HUES6 (cell line): ENCODE measurements at regions not wholly inside any gene's neighbourhood (a gene's known extent, or its start where the extent isn't known, plus 50 kb on each side); places are given as distances from the start of the nearest gene placed in this dataset.

Experiments used
- H3K27ac ChIP-seq: 2 replicates; pipeline ENCODE4 v1.7.0; 2013; ENCODE audit warnings: low read depth, mild to moderate bottlenecking, low read length, inconsistent platforms
- H3K27me3 ChIP-seq: 2 replicates; pipeline ENCODE4 v1.6.1; 2013; ENCODE audit warnings: low read length; ENCODE audit not compliant: control insufficient read depth, insufficient read depth
- H3K36me3 ChIP-seq: 2 replicates; pipeline ENCODE4 v1.6.1; 2013; ENCODE audit warnings: low read length; ENCODE audit not compliant: control insufficient read depth, insufficient read depth
- H3K4me1 ChIP-seq: 2 replicates; pipeline ENCODE4 v1.6.1; 2013; ENCODE audit warnings: low read length; ENCODE audit not compliant: control insufficient read depth, insufficient read depth
- H3K4me3 ChIP-seq: 2 replicates; pipeline ENCODE4 v1.5.1; 2013; ENCODE audit warnings: low read depth, low read length
- H3K9ac ChIP-seq: one replicate; pipeline ENCODE4 v1.6.1; 2013; ENCODE audit warnings: mild to moderate bottlenecking, low read length
- H3K9me3 ChIP-seq: 2 replicates; pipeline ENCODE4 v1.6.1; 2013; ENCODE audit warnings: low read depth, low read length; ENCODE audit not compliant: control insufficient read depth, insufficient read depth

DNA sequence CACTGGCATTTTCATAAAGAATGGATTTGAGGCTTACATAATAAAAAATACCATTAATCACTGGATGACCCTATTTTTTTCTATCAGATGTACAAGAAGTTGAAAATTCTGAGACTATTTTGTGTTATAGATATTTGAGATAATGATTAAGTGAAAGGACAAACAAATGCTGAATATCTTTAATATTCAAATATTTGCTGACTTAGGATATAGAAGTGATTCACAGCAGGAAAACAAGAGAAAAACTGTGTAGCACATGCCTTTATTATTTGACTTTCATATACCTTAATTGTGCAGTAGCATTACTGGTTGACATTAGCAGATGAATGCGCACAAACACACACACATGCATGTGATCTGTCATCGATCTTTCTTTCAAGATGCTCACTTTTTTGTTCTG, 766.5 kb downstream of the SATB2 start:
- Histone ChIP-seq H3K27ac (no peak overlapping the region), H3K4me1 (no peaks in the 10 kb centered on the region), H3K36me3 (no peaks in the 10 kb centered on the region), H3K27me3 (no peaks in the 10 kb centered on the region), H3K9ac (no peak overlapping the region), H3K9me3 (no peaks in the 10 kb centered on the region), H3K4me3 (no peak overlapping the region)

DNA sequence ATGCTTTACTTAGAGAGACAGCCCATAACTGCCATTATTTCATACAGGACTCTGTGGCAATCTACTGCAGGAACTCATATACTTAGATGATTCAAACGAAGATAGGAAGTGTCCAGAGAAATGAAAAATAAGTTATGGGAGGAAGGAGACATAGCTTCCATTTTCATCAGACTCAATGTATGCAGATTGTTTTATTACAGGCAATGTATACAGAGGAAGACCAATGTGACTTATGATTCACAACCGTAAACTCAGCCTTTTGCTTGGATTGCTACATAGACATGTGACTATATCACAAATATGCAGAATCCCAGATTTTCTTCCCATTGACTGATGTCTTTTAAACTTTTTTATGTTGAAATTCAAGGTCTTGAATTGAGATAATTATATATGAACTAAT, 793.4 kb downstream of the SATB2 start:
- Histone ChIP-seq H3K4me1 (no peaks in the 10 kb centered on the region), H3K27me3 (no peaks in the 10 kb centered on the region), H3K9me3 (no peaks in the 10 kb centered on the region), H3K27ac (no peak overlapping the region), H3K4me3 (no peak overlapping the region), H3K9ac (no peak overlapping the region), H3K36me3 (no peaks in the 10 kb centered on the region)

GRCh38 chr2:198662905-198663304, 794.8 kb downstream of the SATB2 start:
- H3K4me3 ChIP-seq: no peak overlapping the region
- H3K9me3 ChIP-seq: no peaks in the 10 kb centered on the region
- no peaks in the 10 kb centered on the region for H3K36me3 ChIP-seq
- H3K9ac ChIP-seq: no peak overlapping the region
- no peak overlapping the region for H3K27ac ChIP-seq
- no peaks in the 10 kb centered on the region for H3K4me1 ChIP-seq
- H3K27me3 ChIP-seq: no peaks in the 10 kb centered on the region

DNA sequence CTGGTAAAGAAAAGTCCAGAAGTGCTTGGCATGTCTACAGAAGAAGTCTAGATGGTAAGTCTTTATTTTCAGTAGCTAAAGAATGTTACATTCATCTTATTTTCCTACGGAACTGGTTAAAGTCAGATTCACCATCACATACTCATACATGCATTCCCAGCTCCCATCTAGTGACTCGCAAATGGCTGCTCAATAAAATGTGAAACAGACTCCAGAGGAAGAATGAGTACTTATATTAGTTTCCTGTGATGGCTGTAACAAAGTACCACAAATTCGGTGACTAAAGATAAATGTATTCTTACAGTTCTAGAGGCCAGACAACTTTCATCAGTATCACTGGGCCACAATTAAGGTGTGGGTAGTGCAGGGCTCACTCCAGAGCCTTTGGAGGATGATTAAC, 797.2 kb downstream of the SATB2 start:
- Histone ChIP-seq H3K36me3 (no peaks in the 10 kb centered on the region), H3K9me3 (no peaks in the 10 kb centered on the region), H3K4me1 (no peaks in the 10 kb centered on the region), H3K4me3 (no peak overlapping the region), H3K9ac (no peak overlapping the region), H3K27me3 (no peaks in the 10 kb centered on the region), H3K27ac (no peak overlapping the region)

DNA sequence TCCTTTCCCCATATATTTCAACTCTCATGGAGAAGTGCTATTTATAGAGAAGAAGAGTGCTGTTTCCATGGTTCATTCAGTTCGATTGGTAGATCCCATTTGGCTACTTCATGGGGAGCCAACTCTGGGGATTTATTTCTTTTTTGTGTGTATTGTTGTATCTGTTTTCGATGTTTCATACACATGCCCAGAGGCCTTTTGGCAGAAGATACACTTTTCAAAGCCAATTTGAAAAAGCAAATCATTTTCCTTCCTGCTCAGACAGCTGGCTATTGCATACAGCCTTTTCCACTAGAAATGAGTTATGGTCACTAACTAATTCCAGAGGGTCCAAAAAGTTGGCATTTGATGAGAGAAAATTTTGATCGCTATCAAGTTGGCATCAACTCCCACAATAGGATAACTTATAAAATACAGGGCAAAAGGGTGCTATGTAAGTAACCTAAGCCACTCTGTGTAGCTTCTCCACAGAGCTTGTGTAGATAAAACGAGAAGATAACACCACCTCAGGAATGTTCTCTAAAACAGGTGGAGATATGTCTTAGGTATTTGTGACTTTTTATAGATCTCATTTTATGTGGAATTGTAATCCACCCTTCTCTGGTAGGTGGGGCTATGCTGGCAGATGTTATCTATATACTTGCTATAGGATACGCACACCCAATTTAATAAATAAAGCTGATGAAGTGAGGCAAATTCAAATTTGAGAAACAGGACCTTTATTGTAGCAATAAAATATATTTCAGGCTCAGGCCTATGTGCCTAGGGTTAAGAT, 798.5 kb downstream of the SATB2 start:
- Histone ChIP-seq H3K9ac (no peak overlapping the region), H3K27ac (no peak overlapping the region), H3K27me3 (no peaks in the 10 kb centered on the region), H3K9me3 (no peaks in the 10 kb centered on the region), H3K4me1 (no peaks in the 10 kb centered on the region), H3K4me3 (no peak overlapping the region), H3K36me3 (no peaks in the 10 kb centered on the region)

DNA sequence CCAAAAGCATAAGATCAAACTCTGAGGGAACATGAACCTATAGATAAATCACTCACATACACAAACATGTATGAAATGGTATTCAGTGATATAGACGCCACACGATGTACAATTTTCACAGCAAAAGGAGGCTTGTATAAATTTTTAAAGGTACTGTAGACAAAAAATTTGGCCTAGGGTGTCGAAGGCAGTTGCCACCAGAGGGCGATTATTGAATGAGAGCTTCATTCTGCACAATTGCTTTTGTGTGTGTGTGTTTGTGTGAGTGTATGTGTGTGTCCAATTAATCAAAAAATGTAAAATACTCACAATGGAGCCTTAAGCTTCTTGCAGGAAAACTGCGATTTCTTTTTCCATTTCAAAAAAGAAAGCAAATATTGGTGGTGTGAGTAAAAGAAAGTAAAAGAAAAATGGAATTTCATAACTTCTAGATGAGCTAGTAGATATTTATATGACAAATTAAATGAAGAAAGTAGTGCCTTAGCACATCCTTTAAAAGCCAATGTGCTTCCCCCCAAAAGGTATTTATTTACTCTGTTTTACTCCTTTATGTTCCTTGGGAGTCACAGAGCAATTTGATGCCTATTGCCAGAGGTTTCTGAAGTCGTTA, 800.1 kb downstream of the SATB2 start:
- no peak overlapping the region for H3K27ac ChIP-seq
- H3K9ac ChIP-seq: no peak overlapping the region
- no peaks in the 10 kb centered on the region for H3K36me3 ChIP-seq
- no peak overlapping the region for H3K4me3 ChIP-seq
- H3K4me1 ChIP-seq: no peaks in the 10 kb centered on the region
- H3K9me3 ChIP-seq: no peaks in the 10 kb centered on the region
- H3K27me3 ChIP-seq: no peaks in the 10 kb centered on the region

DNA sequence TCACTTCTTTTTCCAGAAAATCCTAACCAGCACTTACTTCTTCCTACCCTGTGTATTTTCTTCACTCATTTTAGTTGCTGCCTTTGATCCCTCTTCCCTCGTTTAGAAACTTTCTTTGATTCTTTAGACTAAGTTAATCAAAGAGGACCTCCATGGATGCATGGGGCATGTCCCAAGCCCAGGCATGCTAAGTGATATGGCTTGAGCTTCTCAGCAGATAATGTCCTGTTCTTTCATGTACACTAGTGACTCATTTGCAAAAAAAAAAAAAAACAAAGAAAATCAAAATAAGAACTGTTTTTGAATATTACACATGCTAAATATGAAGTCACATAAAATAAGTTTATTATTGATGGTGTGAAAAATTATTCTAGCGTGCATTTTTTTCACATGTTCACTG, 800.9 kb downstream of the SATB2 start:
- Histone ChIP-seq H3K4me3 (no peak overlapping the region), H3K27me3 (no peaks in the 10 kb centered on the region), H3K4me1 (no peaks in the 10 kb centered on the region), H3K9me3 (no peaks in the 10 kb centered on the region), H3K9ac (no peak overlapping the region), H3K36me3 (no peaks in the 10 kb centered on the region), H3K27ac (no peak overlapping the region)

DNA sequence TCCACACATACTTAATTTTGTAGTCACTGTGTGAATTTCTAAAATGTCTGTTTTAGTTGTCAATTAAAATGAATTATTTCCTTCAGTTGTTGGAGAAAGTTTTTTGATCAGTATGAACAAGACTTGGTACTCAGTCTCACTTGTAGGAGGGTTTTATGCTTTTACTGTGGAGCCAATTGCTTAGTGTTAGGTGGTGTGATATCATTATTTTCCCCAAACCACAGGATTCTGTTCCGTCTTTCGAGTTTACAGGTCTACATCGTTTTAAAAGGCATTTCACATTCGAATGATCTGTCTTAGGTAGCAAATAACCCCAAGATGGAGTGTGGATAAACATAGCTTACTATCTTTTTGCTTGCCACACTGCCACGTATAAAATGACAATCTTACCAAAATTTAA, 803.1 kb downstream of the SATB2 start:
- Histone ChIP-seq H3K9ac (no peak overlapping the region), H3K4me3 (no peak overlapping the region), H3K27me3 (no peaks in the 10 kb centered on the region), H3K9me3 (no peaks in the 10 kb centered on the region), H3K27ac (no peak overlapping the region), H3K36me3 (no peaks in the 10 kb centered on the region), H3K4me1 (no peaks in the 10 kb centered on the region)

DNA sequence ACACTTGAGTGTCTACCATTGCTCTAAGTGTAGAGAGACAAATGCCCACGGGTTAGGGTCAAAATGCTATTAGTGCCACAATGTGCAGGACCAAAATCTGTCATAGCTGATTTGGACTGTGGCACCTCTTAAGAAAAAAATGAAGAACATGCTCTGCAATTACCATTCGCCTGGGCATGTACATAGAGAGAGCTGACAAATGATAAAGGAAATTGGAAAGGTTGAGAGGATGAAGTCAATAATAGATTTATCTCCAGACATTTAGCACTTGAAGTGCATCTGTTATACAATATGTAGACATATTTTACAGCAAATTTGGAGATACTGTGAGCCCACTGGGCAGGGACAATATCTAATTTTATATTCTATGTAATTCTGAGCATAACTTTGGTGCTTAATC, 804.4 kb downstream of the SATB2 start:
- Histone ChIP-seq H3K4me1 (no peaks in the 10 kb centered on the region), H3K36me3 (no peaks in the 10 kb centered on the region), H3K27ac (no peak overlapping the region), H3K4me3 (no peak overlapping the region), H3K27me3 (no peaks in the 10 kb centered on the region), H3K9me3 (no peaks in the 10 kb centered on the region), H3K9ac (no peak overlapping the region)

GRCh38 chr2:198652461-198652860, 805.3 kb downstream of the SATB2 start:
- no peaks in the 10 kb centered on the region for H3K4me1 ChIP-seq
- no peak overlapping the region for H3K4me3 ChIP-seq
- no peaks in the 10 kb centered on the region for H3K27me3 ChIP-seq
- no peaks in the 10 kb centered on the region for H3K36me3 ChIP-seq
- H3K9me3 ChIP-seq: no peaks in the 10 kb centered on the region
- no peak overlapping the region for H3K9ac ChIP-seq
- H3K27ac ChIP-seq: no peak overlapping the region

- no peak overlapping the region for H3K27ac ChIP-seq
- H3K27me3 ChIP-seq: no peaks in the 10 kb centered on the region
- no peaks in the 10 kb centered on the region for H3K36me3 ChIP-seq
- H3K4me1 ChIP-seq: no peaks in the 10 kb centered on the region
- H3K4me3 ChIP-seq: no peak overlapping the region
- no peak overlapping the region for H3K9ac ChIP-seq
- H3K9me3 ChIP-seq: no peaks in the 10 kb centered on the region
Observed at GRCh38 chr2:198645816-198646215, 811.9 kb downstream of the SATB2 start.
